ENCODE measurements at regions not wholly inside any gene's neighbourhood (a gene's known extent, or its start where the extent isn't known, plus 50 kb on each side); places are given as distances from the start of the nearest gene placed in this dataset.
"Not testable (repeated sequence)": the region's sequence is repeated elsewhere in the genome, so short reads cannot be mapped to it uniquely, and the experiment has no call there.

- POLR2A ChIA-PET = no interaction called here
- CTCF ChIA-PET = no interaction called here
These were observed 97.1 kb downstream of the PLPPR4 start for GRCh38 chr1:99361406-99361805.

- CTCF ChIA-PET = no interaction called here
These were observed 99.2 kb downstream of the PLPPR4 start for GRCh38 chr1:99363531-99363930.

GRCh38 chr1:99365141-99365540, 100.8 kb downstream of the PLPPR4 start:
- ChIA-PET POLR2A (no interaction called here), CTCF (no interaction called here)

More at GRCh38 chr1:99363531-99363930, 99.2 kb downstream of the PLPPR4 start:
- POLR2A ChIA-PET = no interaction called here

GRCh38 chr1:99365545-99365944, 101.3 kb downstream of the PLPPR4 start:
- ChIA-PET CTCF (no interaction called here), POLR2A (no interaction called here)

- CTCF ChIA-PET = no interaction called here
- POLR2A ChIA-PET = no interaction called here
These were observed 104.9 kb downstream of the PLPPR4 start for GRCh38 chr1:99369154-99369553.

- CTCF ChIA-PET = no interaction called here
- POLR2A ChIA-PET = no interaction called here
These were observed 106.2 kb downstream of the PLPPR4 start for GRCh38 chr1:99370476-99370875.

GRCh38 chr1:99371413-99371812, 107.1 kb downstream of the PLPPR4 start:
- CTCF ChIA-PET = no interaction called here
- POLR2A ChIA-PET = no interaction called here

GRCh38 chr1:99374109-99374508, 109.8 kb downstream of the PLPPR4 start:
- ChIA-PET CTCF (no interaction called here), POLR2A (no interaction called here)

GRCh38 chr1:99374693-99375092, 110.4 kb downstream of the PLPPR4 start:
- CTCF ChIA-PET, POLR2A ChIA-PET: not testable (repeated sequence)

- POLR2A ChIA-PET = no interaction called here
- CTCF ChIA-PET = no interaction called here
These were observed 119.7 kb downstream of the PLPPR4 start for GRCh38 chr1:99384021-99384420.

- POLR2A ChIA-PET = no interaction called here
These were observed 121.6 kb downstream of the PLPPR4 start for GRCh38 chr1:99385852-99386251.

GRCh38 chr1:99396389-99396788, 132.1 kb downstream of the PLPPR4 start:
- ChIA-PET POLR2A (no interaction called here), CTCF (no interaction called here)

More at GRCh38 chr1:99385852-99386251, 121.6 kb downstream of the PLPPR4 start:
- CTCF ChIA-PET = no interaction called here

GRCh38 chr1:99397029-99397428, 132.7 kb downstream of the PLPPR4 start:
- POLR2A ChIA-PET = no interaction called here
- CTCF ChIA-PET = no interaction called here

- ChIA-PET POLR2A (no interaction called here), CTCF (no interaction called here)
These were observed 133.6 kb downstream of the PLPPR4 start for GRCh38 chr1:99397863-99398262.

GRCh38 chr1:99401556-99401955, 137.3 kb downstream of the PLPPR4 start:
- POLR2A ChIA-PET, CTCF ChIA-PET: not testable (repeated sequence)

- POLR2A ChIA-PET, CTCF ChIA-PET: not testable (repeated sequence)
These were observed 140.1 kb downstream of the PLPPR4 start for GRCh38 chr1:99404399-99404798.

- POLR2A ChIA-PET, CTCF ChIA-PET: not testable (repeated sequence)
These were observed 141.0 kb downstream of the PLPPR4 start for GRCh38 chr1:99405325-99405724.

GRCh38 chr1:99407018-99407417, 142.7 kb downstream of the PLPPR4 start:
- CTCF ChIA-PET = no interaction called here
- POLR2A ChIA-PET = no interaction called here

GRCh38 chr1:99424087-99424486, 159.8 kb downstream of the PLPPR4 start:
- POLR2A ChIA-PET = no interaction called here
- CTCF ChIA-PET = no interaction called here

GRCh38 chr1:99429754-99430153, 165.5 kb downstream of the PLPPR4 start:
- ChIA-PET CTCF (no interaction called here), POLR2A (no interaction called here)

GRCh38 chr1:99438656-99439230, 174.5 kb downstream of the PLPPR4 start:
- ChIA-PET CTCF (no interaction called here), POLR2A (no interaction called here)

GRCh38 chr1:99439433-99440075, 175.3 kb downstream of the PLPPR4 start:
- POLR2A ChIA-PET = no interaction called here
- CTCF ChIA-PET = no interaction called here

Data from activated CD8-positive, alpha-beta memory T cell treated with anti-CD3 and anti-CD28 coated beads for 36 hours (primary cell).